ENCODE measurements at regions not wholly inside any gene's neighbourhood (a gene's known extent, or its start where the extent isn't known, plus 50 kb on each side); places are given as distances from the start of the nearest gene placed in this dataset.

- no peak overlapping the region for H3K27ac Mint-ChIP-seq (ENCODE audit: unreplicated experiment)
- TF ChIP-seq, protein P1, sequence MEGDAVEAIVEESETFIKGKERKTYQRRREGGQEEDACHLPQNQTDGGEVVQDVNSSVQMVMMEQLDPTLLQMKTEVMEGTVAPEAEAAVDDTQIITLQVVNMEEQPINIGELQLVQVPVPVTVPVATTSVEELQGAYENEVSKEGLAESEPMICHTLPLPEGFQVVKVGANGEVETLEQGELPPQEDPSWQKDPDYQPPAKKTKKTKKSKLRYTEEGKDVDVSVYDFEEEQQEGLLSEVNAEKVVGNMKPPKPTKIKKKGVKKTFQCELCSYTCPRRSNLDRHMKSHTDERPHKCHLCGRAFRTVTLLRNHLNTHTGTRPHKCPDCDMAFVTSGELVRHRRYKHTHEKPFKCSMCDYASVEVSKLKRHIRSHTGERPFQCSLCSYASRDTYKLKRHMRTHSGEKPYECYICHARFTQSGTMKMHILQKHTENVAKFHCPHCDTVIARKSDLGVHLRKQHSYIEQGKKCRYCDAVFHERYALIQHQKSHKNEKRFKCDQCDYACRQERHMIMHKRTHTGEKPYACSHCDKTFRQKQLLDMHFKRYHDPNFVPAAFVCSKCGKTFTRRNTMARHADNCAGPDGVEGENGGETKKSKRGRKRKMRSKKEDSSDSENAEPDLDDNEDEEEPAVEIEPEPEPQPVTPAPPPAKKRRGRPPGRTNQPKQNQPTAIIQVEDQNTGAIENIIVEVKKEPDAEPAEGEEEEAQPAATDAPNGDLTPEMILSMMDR (IDR thresholded peaks at IDR 0.05; ENCODE audit: insufficient read depth in 1 of 2, low read depth in 1 of 2, low read length in 1 of 2, severe bottlenecking in 1 of 2, unreplicated experiment in 1 of 2), result peak; percentile 39 to 47
- no peaks in the 10 kb centered on the region for H3K27me3 ChIP-seq (replicated peaks; ENCODE audit: control insufficient read depth, insufficient read depth, low read length)
- peaks cover 3% of the 10 kb centered on the region for H3K9me3 Mint-ChIP-seq (ENCODE audit: unreplicated experiment)
- intact Hi-C loops (cut with micrococcal nuclease; ENCODE audit: unreplicated experiment), result loop anchor here (1.0 to 10.0 kb wide), 3 partner anchors 165 to 830 kb away; no protein-coding TSS in a partner anchor
- H3K36me3 Mint-ChIP-seq (ENCODE audit: insufficient read depth, unreplicated experiment), result no peaks in the 10 kb centered on the region
- no peaks in the 10 kb centered on the region for H3K36me3 ChIP-seq (ENCODE audit: control insufficient read depth, insufficient read depth, low read length)
- no peak overlapping the region for H3K4me3 ChIP-seq (ENCODE audit: low read depth, low read length)
- H3K4me3 Mint-ChIP-seq (ENCODE audit: unreplicated experiment), result no peak overlapping the region
- peaks cover 22% of the 10 kb centered on the region for H3K9me3 ChIP-seq
- CTCF ChIA-PET, result interaction anchor here (0.6 to 1.3 kb wide), 6 partner anchors 12 to 835 kb away, joined by 3 to 15 read pairs (median 4); partner anchors contain the start of gene BDNF
- POLR2A ChIA-PET, result no interaction called here
- H3K4me1 ChIP-seq, result no peaks in the 10 kb centered on the region
- H3K27me3 Mint-ChIP-seq (ENCODE audit: insufficient read depth, unreplicated experiment), result no peaks in the 10 kb centered on the region
- no TSS peak for BruUV-seq (replicated peaks)
- DNase-seq, result peak in 1 of 2 experiments; percentile 45
- no peaks in the 10 kb centered on the region for H3K4me1 Mint-ChIP-seq (ENCODE audit: low read depth, unreplicated experiment)
These were observed 421.6 kb downstream of the METTL15 start for GRCh38 chr11:28529540-28530410.

DNA sequence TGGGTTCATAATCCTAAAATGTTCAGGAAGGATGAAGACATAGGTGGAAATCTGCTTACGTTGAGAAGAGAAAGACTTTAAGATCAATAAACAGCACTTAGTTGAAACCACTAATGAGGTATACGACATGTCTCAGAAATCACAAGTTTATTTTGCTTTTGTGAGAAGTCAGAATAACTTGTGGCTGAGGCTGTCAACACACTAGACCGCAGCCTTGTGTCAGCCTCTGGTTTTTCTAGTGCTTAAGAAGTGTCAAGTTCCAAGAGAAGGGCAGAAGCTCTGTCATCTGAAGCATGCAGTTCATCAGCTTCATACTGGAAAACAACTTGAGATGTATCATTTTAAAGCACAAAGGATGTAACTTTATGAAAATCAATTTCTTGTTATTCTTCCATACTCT is 420.9 kb downstream of the METTL15 start:
- Mint-ChIP-seq H3K4me3 (ENCODE audit: unreplicated experiment) (no peak overlapping the region), H3K9me3 (ENCODE audit: unreplicated experiment) (peaks cover 10% of the 10 kb centered on the region), H3K27me3 (ENCODE audit: insufficient read depth, unreplicated experiment) (no peaks in the 10 kb centered on the region), H3K27ac (ENCODE audit: unreplicated experiment) (no peak overlapping the region), H3K36me3 (ENCODE audit: insufficient read depth, unreplicated experiment) (no peaks in the 10 kb centered on the region), H3K4me1 (ENCODE audit: low read depth, unreplicated experiment) (no peaks in the 10 kb centered on the region)
- Histone ChIP-seq H3K36me3 (ENCODE audit: control insufficient read depth, insufficient read depth, low read length) (no peaks in the 10 kb centered on the region), H3K4me1 (no peaks in the 10 kb centered on the region), H3K27me3 (replicated peaks; ENCODE audit: control insufficient read depth, insufficient read depth, low read length) (no peaks in the 10 kb centered on the region), H3K9me3 (peaks cover 22% of the 10 kb centered on the region), H3K4me3 (ENCODE audit: low read depth, low read length) (no peak overlapping the region)
- TF ChIP-seq, protein P1 (IDR thresholded peaks at IDR 0.05; ENCODE audit: insufficient read depth in 1 of 2, low read depth in 1 of 2, low read length in 1 of 2, severe bottlenecking in 1 of 2, unreplicated experiment in 1 of 2), result no peak
- no TSS peak for BruUV-seq (replicated peaks)
- ChIA-PET CTCF (interaction anchor here (0.6 to 1.3 kb wide), 7 partner anchors 11 to 834 kb away, joined by 3 to 15 read pairs (median 3); partner anchors contain the start of gene BDNF), POLR2A (no interaction called here)
- intact Hi-C loops (cut with micrococcal nuclease; ENCODE audit: unreplicated experiment), result loop anchor here (1.0 kb wide), 2 partner anchors 230 to 830 kb away; no protein-coding TSS in a partner anchor
- DNase-seq, result no peak

- BruUV-seq (replicated peaks), result no TSS peak
- Mint-ChIP-seq H3K27ac (ENCODE audit: unreplicated experiment) (no peak overlapping the region), H3K4me1 (ENCODE audit: low read depth, unreplicated experiment) (no peaks in the 10 kb centered on the region), H3K27me3 (ENCODE audit: insufficient read depth, unreplicated experiment) (no peaks in the 10 kb centered on the region), H3K9me3 (ENCODE audit: unreplicated experiment) (peaks cover 18% of the 10 kb centered on the region), H3K36me3 (ENCODE audit: insufficient read depth, unreplicated experiment) (no peaks in the 10 kb centered on the region), H3K4me3 (ENCODE audit: unreplicated experiment) (no peak overlapping the region)
- Histone ChIP-seq H3K4me3 (ENCODE audit: low read depth, low read length) (no peak overlapping the region), H3K4me1 (no peaks in the 10 kb centered on the region), H3K27me3 (replicated peaks; ENCODE audit: control insufficient read depth, insufficient read depth, low read length) (no peaks in the 10 kb centered on the region), H3K36me3 (ENCODE audit: control insufficient read depth, insufficient read depth, low read length) (no peaks in the 10 kb centered on the region), H3K9me3 (peaks cover 22% of the 10 kb centered on the region)
- CTCF ChIA-PET, result no interaction called here
- no peak for DNase-seq
- POLR2A ChIA-PET, result interaction anchor here (0.7 kb wide), 1 partner anchor 66 kb away, joined by 3 read pairs; no protein-coding TSS in a partner anchor
- intact Hi-C loops (cut with micrococcal nuclease; ENCODE audit: unreplicated experiment), result no loop called here
- TF ChIP-seq, protein P1 (IDR thresholded peaks at IDR 0.05; ENCODE audit: insufficient read depth in 1 of 2, low read depth in 1 of 2, low read length in 1 of 2, severe bottlenecking in 1 of 2, unreplicated experiment in 1 of 2), result no peak
These were observed 420.0 kb downstream of the METTL15 start for GRCh38 chr11:28528217-28528616.

Measured in Caco-2 (cell line).